Mesothelial cell of epicardium (in vitro differentiated cells): ENCODE measurements at regions not wholly inside any gene's neighbourhood (a gene's known extent, or its start where the extent isn't known, plus 50 kb on each side); places are given as distances from the start of the nearest gene placed in this dataset.
"Not testable (repeated sequence)": the region's sequence is repeated elsewhere in the genome, so short reads cannot be mapped to it uniquely, and the experiment has no call there.

Experiments used
- DNase-seq, 2 experiments: peaks; one replicate each; pipeline ENCODE4 v3.0.0; 2021; ENCODE audit warnings: low spot score in 2 of 2; ENCODE audit not compliant: unreplicated experiment in 2 of 2
- H3K27ac Mint-ChIP-seq: 2 replicates; pipeline ENCODE4 v1.8.0; 2021; ENCODE audit warnings: mixed read lengths
- H3K27me3 Mint-ChIP-seq: 2 replicates; pipeline ENCODE4 v1.8.0; 2021; ENCODE audit warnings: low read depth, mixed read lengths
- H3K36me3 Mint-ChIP-seq: 2 replicates; pipeline ENCODE4 v1.8.0; 2021; ENCODE audit warnings: mixed read lengths
- H3K4me1 Mint-ChIP-seq: 2 replicates; pipeline ENCODE4 v1.8.0; 2021; ENCODE audit warnings: mixed read lengths
- H3K4me3 Mint-ChIP-seq: 2 replicates; pipeline ENCODE4 v1.8.0; 2021; ENCODE audit warnings: mild to moderate bottlenecking, moderate library complexity, mixed read lengths
- H3K9me3 Mint-ChIP-seq: 2 replicates; pipeline ENCODE4 v1.8.0; 2021; ENCODE audit warnings: mixed read lengths
- TF ChIP-seq, protein P1 (sequence below): fragments of 200-600 bp; sonication (generic); IDR thresholded peaks from one replicate; pipeline ENCODE4 v1.5.0; 2021; ENCODE audit warnings: antibody characterized with exemption; ENCODE audit not compliant: unreplicated experiment

DNA sequence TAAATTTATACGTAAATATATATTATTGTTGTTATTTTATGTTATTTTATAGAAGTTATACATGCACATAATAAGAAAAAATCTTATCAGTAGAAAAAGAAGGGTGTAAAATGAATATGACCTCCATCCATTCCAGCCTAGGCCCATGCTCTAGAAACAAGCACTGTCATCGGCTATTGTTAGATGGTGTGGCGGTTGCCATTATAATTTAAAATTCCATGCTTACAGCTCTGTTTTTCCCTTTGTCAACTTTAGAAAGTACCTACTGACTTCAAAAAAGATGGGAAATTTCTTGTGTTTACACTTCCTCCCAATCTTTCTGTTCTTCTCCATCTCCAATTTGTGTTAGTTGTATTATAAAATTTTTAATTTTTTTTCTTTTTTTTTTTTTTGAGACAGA lies 61.9 kb upstream of the RDX start:
- Mint-ChIP-seq H3K4me1 (peaks cover 25% of the 10 kb centered on the region), H3K36me3 (no peaks in the 10 kb centered on the region), H3K27ac (no peak overlapping the region), H3K9me3 (no peaks in the 10 kb centered on the region), H3K4me3 (no peak overlapping the region), H3K27me3 (no peaks in the 10 kb centered on the region)
- TF ChIP-seq, protein P1, sequence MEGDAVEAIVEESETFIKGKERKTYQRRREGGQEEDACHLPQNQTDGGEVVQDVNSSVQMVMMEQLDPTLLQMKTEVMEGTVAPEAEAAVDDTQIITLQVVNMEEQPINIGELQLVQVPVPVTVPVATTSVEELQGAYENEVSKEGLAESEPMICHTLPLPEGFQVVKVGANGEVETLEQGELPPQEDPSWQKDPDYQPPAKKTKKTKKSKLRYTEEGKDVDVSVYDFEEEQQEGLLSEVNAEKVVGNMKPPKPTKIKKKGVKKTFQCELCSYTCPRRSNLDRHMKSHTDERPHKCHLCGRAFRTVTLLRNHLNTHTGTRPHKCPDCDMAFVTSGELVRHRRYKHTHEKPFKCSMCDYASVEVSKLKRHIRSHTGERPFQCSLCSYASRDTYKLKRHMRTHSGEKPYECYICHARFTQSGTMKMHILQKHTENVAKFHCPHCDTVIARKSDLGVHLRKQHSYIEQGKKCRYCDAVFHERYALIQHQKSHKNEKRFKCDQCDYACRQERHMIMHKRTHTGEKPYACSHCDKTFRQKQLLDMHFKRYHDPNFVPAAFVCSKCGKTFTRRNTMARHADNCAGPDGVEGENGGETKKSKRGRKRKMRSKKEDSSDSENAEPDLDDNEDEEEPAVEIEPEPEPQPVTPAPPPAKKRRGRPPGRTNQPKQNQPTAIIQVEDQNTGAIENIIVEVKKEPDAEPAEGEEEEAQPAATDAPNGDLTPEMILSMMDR: no peak
- no peak for DNase-seq

- not testable (repeated sequence) for DNase-seq
Observed at GRCh38 chr11:110360781-110361408, 64.5 kb upstream of the RDX start.

DNA sequence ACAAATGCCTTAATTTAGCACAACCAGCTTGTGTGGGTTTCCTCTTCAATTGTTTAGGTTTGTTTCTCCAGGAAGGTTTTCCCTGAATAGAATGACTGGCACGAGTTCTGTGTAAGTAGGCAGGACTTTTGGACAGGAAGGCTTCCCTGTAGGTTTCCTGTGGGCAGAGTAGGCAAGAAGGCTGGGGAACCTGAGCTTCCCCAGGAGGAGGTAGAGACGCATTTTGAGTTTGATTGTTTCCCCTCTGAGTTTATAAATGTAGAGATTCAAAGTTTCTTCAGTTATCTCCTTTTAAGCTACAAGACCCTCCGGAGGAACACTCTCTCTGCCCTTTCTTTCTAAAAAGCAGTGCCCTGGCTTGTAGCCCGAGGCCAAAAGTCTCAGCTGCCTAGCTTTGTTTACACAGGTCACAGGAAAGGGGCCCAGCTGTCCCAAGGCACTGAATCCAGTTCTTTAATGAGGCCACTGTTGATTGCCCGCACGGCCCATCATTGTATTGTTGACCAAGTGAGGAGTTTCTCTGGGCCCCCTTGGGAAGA lies 66.6 kb upstream of the RDX start:
- no peaks in the 10 kb centered on the region for H3K27me3 Mint-ChIP-seq
- H3K4me3 Mint-ChIP-seq: no peak overlapping the region
- H3K4me1 Mint-ChIP-seq: peaks cover 28% of the 10 kb centered on the region
- H3K9me3 Mint-ChIP-seq: no peaks in the 10 kb centered on the region
- DNase-seq: no peak
- H3K36me3 Mint-ChIP-seq: no peaks in the 10 kb centered on the region
- TF ChIP-seq, protein P1: no peak
- H3K27ac Mint-ChIP-seq: peak overlapping the region; percentile 66

More at GRCh38 chr11:110360781-110361408, 64.5 kb upstream of the RDX start:
- H3K27me3 Mint-ChIP-seq, H3K9me3 Mint-ChIP-seq, H3K27ac Mint-ChIP-seq, H3K36me3 Mint-ChIP-seq, H3K4me3 Mint-ChIP-seq: not testable (repeated sequence)
- peaks cover 24% of the 10 kb centered on the region for H3K4me1 Mint-ChIP-seq

DNA sequence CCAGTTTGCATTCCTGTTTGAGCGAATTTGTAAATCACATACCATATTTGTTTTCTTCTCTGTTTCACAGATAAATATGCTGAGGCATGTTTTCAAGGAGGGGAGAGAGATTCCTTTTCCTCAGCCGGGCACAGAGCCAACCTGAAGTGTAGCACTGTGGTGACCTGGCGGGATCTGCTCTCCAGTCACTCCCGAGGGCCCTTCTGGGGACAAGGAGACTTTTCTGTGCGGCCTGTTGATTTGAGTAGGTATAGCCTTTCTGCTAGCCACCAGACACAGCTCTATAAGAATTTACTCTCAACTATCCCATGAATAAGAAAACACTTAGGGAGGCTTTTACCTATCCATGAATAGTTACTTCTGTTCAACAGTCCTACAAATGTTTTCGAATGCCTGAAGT lies 63.5 kb upstream of the FDX1 start:
- H3K36me3 Mint-ChIP-seq: no peaks in the 10 kb centered on the region
- DNase-seq: peak; percentile 54 to 67
- TF ChIP-seq, protein P1: no peak
- H3K4me1 Mint-ChIP-seq: peaks cover 28% of the 10 kb centered on the region
- H3K27ac Mint-ChIP-seq: peak overlapping the region; percentile 97
- no peaks in the 10 kb centered on the region for H3K27me3 Mint-ChIP-seq
- no peak overlapping the region for H3K4me3 Mint-ChIP-seq
- H3K9me3 Mint-ChIP-seq: no peaks in the 10 kb centered on the region

GRCh38 chr11:110367571-110367970 lies 62.2 kb upstream of the FDX1 start:
- Mint-ChIP-seq H3K4me3 (no peak overlapping the region), H3K9me3 (peaks cover 6% of the 10 kb centered on the region), H3K27ac (peak overlapping the region; percentile 86), H3K36me3 (no peaks in the 10 kb centered on the region), H3K27me3 (no peaks in the 10 kb centered on the region), H3K4me1 (peaks cover 28% of the 10 kb centered on the region)
- TF ChIP-seq, protein P1: peak; percentile 23
- no peak for DNase-seq

- Mint-ChIP-seq H3K9me3 (peaks cover 6% of the 10 kb centered on the region), H3K4me3 (no peak overlapping the region), H3K27me3 (no peaks in the 10 kb centered on the region), H3K27ac (no peak overlapping the region), H3K4me1 (peaks cover 26% of the 10 kb centered on the region), H3K36me3 (no peaks in the 10 kb centered on the region)
- TF ChIP-seq, protein P1: no peak
- DNase-seq: no peak
Observed at GRCh38 chr11:110371084-110371483, 58.7 kb upstream of the FDX1 start.
